B cell (primary cell): ENCODE measurements at regions not wholly inside any gene's neighbourhood (a gene's known extent, or its start where the extent isn't known, plus 50 kb on each side); places are given as distances from the start of the nearest gene placed in this dataset.

Source experiments
- EZH2 ChIP-seq: IDR thresholded peaks from 2 replicates; pipeline ENCODE4 v1.6.1; 2012; ENCODE audit warnings: borderline replicate concordance, low read depth, mild to moderate bottlenecking, moderate library complexity, low read length; ENCODE audit not compliant: insufficient read depth, poor library complexity, severe bottlenecking
- TF ChIP-seq, protein P1 (sequence below): fragments of 200-600 bp; IDR thresholded peaks from one replicate; pipeline ENCODE4 v1.8.0; 2022; ENCODE audit warnings: antibody characterized with exemption, mild to moderate bottlenecking

DNA sequence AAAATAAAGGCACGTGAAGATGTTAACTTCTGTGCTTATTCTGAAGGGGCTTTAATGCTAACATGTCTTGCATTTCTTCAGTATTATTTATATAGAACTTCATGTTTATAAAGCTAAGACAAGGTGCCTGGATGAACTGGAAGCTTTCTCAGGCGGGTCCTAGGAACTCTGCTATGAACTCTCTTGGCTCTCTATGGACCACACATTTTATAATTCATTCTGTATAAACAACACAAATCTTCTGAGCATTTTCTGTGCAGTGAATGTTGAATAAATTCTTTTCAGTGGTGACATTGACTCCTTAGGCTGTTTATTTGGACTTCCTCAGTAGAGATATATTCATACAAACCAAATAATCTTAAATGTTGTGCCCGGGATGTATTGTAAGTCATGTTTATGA, 79.6 kb downstream of the TRIL start:
- no peak for TF ChIP-seq EZH2
- TF ChIP-seq, protein P1, sequence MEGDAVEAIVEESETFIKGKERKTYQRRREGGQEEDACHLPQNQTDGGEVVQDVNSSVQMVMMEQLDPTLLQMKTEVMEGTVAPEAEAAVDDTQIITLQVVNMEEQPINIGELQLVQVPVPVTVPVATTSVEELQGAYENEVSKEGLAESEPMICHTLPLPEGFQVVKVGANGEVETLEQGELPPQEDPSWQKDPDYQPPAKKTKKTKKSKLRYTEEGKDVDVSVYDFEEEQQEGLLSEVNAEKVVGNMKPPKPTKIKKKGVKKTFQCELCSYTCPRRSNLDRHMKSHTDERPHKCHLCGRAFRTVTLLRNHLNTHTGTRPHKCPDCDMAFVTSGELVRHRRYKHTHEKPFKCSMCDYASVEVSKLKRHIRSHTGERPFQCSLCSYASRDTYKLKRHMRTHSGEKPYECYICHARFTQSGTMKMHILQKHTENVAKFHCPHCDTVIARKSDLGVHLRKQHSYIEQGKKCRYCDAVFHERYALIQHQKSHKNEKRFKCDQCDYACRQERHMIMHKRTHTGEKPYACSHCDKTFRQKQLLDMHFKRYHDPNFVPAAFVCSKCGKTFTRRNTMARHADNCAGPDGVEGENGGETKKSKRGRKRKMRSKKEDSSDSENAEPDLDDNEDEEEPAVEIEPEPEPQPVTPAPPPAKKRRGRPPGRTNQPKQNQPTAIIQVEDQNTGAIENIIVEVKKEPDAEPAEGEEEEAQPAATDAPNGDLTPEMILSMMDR = no peak
